GM21360 (cell line): ENCODE measurements at regions not wholly inside any gene's neighbourhood (a gene's known extent, or its start where the extent isn't known, plus 50 kb on each side); places are given as distances from the start of the nearest gene placed in this dataset.

Experiments
- ATAC-seq: cut with Tn5 transposase; IDR thresholded peaks from one replicate; pipeline ENCODE4 v1.9.1; 2021; ENCODE audit warnings: mild to moderate bottlenecking, moderate library complexity; ENCODE audit not compliant: unreplicated experiment

- no peak for ATAC-seq
Observed at GRCh38 chr1:195584870-195585624, 1023.2 kb downstream of the KCNT2 start.

DNA sequence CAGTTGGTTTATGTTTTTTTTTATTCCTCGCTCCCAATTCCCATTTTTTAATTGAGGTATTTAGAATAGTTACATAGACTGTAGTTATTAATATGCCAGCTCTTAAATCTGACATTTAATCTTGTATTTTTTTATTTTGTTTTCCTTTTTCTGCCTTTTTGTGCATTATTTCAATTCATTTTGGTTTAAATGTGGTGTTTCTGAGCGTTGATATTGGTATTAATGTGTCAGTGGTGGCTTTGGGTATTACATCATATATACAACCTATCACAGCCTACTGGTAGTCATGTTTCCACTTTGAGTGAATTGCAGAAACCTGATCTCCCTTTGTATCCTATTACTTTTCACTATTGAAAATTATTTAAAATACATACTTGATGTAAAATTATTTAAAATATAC, 1027.3 kb downstream of the KCNT2 start:
- no peak for ATAC-seq

DNA sequence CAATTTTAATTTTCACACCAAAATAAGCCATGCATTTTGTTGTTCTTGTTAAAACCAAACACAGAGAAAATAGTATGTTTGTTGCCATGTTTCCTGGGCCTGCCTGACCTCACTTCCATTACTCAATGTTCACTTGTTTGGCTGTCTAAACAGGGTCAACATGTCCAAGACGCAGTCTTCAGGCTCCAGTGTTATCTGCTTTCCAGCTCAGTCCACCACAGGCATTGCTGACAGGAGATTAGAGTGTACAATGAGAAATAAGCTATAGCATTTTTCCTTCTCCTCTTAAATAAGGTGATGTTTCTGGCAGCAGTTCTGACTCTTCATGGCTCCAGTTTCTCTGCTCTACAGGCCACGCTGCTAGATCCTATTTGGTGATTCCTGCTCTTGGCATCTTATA, 1030.5 kb downstream of the KCNT2 start:
- no peak for ATAC-seq

DNA sequence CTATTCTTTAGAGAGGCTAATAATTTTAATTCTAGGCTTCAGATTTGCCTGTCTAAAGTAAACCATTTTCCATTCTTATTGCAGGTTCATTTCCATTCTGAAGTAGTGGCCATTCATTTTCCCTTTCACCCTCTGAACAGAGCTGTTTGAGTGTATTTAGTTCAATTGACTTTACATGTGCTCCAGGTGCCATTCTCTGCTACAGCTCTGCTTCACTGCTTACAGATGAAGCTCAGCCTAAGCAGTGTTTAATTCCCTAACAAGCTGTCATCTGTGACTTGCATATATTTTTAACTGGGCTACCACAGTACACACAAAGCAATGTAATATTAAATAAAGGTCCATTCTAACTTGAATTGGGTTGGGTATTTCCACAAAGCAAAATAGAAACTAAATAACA, 1031.6 kb downstream of the KCNT2 start:
- ATAC-seq, result no peak

DNA sequence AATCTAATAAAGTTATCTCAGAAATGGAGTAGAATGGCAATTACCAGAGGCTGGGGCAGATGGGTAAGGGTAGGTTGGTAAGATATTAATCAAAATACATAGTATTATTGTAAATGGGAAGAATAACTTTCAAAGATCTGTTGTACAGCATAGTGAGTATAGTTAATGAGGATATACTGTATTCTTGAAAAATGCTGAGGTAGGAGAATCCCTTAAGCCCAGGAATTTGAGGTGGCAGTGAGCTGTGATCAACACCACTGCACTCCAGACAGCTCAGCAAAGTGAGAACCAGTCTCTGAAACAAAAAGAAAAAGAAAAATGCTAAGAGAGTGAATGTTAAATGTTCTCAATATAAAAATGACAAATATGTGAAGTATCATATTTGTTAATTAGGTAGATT, 1033.7 kb downstream of the KCNT2 start:
- no peak for ATAC-seq

- ATAC-seq, result no peak
Observed at GRCh38 chr1:195569934-195570333, 1038.3 kb downstream of the KCNT2 start.

DNA sequence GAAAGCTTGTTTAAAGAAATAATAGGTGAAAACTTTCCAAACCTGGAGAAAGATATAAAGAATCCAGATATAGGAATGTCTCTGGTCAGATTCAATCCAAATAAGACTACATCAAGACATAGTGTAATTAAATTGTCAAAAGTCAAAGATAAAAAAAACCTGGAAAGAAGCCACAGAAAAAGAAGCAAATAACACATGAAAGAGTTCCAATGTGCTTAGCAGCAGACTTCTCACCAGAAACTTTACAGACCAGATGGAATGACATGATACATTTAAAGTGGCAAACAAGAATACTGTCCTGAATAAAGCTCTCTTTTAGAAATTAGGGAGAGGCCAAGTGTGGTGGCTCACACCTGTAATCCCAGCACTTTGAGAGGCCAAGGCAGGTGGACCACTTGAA, 1039.9 kb downstream of the KCNT2 start:
- no peak for ATAC-seq

GRCh38 chr1:195562074-195562473, 1046.2 kb downstream of the KCNT2 start:
- ATAC-seq, result no peak

DNA sequence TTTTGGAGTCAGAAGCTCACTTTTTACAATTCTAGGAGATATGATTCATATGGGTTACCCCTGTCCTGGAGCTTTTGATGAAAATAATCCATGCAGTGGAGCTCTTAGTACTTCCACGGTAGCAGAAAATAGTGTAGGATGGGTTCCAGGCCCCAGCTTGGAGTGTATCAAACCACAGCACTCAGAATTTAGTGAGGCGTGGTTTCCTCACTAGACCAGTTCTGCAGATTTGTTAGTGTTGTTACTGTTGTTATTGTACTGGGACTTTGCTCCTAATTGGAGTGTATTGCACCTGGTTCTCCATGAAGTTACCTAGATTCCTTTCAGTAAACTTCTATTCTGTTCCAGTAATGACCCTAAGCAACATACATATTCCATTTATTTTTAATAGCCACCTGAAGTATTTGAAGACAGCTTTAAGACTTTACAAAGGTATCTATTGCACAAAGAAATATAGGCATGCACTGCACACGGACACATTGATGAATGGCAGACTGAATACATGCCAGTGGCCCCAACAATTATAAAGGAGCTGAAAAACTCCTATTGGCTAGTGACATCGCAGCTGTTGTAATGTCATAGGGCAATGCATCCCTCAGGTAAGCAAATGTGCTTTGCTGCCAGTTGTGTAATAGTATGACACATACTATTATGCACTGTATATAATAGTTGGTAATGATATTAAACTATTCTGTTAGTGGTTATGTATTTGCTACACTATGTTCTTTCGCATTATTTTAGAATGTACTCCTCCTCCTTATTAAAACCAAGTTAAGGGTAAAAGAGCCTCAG, 1058.0 kb downstream of the KCNT2 start:
- no peak for ATAC-seq

GRCh38 chr1:195530961-195531360, 1077.3 kb downstream of the KCNT2 start:
- ATAC-seq, result no peak

GRCh38 chr1:195529881-195530280, 1078.4 kb downstream of the KCNT2 start:
- ATAC-seq, result no peak

DNA sequence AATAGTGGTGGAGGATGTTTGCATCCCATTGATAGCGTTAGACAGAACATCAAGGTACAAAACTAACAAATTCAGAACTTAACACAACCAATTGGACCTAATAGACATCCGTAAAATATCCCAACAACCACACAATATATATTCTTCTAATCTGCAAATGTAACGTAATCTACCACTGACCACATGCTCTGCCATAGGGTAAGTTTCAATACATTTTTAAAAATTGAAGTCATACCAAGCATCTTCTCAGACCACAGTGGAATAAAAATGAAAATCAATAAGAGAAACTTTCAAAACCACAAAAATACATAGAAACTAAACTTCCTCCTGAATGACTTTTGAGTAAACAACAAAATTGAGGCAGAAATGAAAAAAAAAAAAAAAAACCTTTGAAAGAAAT, 1087.5 kb downstream of the KCNT2 start:
- no peak for ATAC-seq

DNA sequence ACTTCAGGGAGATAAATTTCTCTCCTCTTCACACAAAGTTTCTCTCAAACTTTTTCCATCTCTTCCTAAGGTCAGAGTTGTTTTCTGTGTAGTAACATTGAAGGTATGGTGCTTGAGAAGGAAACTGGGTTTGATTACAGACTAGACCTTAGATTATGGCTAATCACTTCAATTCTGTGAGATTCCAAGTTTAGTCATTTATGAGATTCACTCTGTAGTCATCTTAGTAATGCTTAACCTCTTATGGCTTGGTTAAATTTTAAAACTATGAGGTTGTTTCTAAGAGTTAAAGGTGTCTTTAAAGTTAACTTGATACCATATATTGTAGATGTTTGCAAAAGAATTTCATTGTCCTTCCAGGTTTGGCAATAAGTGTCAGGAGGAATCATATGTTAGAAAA, 1092.2 kb downstream of the KCNT2 start:
- ATAC-seq, result no peak

- no peak for ATAC-seq
Observed at GRCh38 chr1:195511501-195511900, 1096.7 kb downstream of the KCNT2 start.

- no peak for ATAC-seq
Observed at GRCh38 chr1:195501118-195501517, 1107.1 kb downstream of the KCNT2 start.

DNA sequence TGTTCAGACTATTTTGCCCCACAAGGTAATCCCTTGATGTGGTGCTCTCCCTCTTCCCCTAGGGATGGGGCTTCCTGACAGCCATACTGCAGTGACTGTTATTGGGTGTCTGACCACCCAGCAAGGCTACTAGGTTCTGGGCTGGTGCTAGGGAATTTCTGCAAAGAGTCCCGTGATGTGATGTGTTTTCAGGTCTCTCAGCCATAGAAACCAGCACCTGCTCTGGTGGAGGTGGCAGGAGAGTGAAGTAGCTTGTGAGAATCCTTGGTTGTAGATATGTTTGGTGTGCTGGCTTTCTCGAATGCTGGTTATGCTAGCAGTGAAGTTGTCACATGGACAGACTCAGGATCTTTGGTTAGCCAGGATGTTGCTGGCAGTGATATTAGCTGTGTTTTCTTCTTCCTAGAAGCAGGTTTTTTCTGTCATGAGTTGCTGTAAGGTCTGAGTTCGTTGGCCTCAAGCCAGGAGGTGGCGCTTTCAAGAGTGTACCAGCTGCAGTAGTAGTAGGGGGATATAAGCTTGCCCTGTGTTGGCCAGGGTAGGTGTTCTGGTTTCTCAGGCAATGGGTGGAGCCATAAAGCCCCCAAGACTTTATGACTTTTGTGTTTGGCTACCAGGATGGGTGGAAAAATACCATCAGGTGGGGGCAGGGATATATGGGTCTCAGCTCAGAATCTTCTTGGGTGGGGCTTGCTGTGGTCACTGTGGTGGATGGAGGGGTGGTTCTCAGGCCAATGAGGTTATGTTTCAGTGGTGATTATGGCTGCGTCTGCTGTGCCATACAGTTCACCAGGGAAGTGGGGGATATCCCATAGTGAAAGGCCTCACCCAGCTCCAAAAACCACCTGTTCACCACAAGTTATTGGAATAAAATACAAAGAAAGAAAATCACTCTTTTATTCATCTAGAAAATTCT, 1112.3 kb downstream of the KCNT2 start:
- ATAC-seq, result no peak

DNA sequence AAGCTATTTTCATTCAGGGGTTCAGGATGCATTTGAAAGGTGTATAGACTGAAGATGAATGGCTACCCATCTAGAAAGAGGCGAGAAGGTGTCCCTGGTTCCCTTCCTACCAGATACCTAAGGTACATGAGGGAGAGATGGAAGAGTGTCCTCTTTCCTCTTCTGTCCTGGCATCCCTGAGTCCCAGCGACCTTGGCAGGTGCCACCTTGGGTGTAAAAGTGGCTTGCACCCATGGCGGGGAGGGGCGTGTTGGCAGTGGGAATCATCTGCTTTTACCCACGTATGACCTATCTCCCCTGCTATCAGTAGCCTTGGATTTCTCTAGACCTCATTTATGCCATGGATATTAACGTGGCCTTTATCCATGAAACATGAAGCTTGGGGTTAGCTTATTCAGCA, 1126.1 kb downstream of the KCNT2 start:
- ATAC-seq, result no peak

DNA sequence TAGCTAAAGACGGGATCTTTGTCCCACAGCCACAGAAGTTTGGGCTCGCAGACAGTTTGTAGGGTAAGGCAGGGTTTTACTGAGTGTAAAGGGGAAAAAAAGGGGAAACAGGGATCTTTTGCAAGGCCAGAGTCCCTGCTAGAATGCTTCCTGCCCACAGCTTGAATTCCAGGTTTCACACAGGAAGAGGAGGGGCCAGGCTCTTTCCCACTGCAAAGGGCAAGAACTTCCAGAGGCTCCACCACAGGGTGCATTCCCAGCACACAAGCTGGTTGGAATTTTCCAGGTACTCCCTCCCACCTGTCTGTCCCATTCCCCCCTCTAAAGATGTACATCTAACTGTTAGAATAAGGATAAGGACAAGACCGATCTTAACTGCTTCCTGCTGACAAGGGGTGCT, 1126.9 kb downstream of the KCNT2 start:
- no peak for ATAC-seq

DNA sequence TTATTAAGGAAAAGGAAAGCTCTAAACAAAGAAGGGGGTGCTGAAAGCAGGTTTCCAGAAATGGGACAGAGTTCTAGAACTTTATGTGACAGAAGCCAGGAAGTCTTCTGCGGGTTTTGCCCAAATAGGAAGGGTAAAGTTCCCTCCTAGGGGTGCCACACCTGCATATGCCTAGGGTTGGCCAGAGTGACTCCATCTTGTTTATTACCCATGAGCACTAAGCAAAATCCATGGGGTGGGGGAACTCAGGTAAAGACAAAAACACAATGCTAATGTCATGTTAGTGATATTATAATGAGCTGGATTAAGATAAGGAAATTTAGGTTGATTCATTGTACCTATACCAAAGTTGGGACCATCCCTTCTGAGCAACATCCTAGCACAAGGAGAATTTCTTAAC, 1132.7 kb downstream of the KCNT2 start:
- ATAC-seq, result no peak

DNA sequence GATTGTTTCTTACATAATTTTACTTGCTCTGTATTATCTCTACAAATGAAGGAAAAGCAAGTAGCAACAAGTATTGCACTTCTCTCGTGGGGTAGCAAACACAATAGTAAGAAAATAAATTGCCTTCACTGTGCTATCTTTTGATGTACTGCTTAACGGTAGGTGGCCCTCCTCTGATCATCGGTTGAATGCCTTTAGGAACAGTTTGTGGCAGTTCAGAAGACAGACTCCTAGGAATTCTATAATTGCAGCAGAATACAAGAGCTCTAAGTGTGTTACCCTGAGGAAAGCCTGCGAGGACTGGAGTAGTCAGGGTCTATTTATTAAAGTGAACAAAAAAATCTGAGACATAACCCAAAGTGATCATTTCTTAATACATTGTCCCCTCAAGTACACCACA, 1135.9 kb downstream of the KCNT2 start:
- ATAC-seq, result no peak

DNA sequence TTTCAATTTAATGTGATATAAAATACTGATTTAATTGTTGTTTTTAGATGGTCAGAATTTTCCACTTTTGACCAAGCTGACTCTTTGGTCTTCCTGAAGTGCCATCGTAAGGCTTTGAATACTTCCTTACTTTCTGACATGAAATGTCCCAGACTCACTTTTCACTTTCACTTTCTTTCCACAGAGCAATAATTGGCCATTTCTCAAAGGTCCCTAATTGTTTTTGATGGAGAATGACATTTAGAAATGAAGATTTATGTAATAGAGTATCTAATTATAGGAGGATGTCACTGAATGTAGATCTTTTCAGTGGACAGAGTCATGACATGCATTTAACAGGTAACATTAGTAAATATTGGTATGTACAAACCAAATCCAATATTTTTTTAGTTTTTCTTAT, 1141.6 kb downstream of the KCNT2 start:
- ATAC-seq, result no peak
